ENCODE measurements at regions not wholly inside any gene's neighbourhood (a gene's known extent, or its start where the extent isn't known, plus 50 kb on each side); places are given as distances from the start of the nearest gene placed in this dataset.

- H3K27ac ChIP-seq (ENCODE audit: low read depth, low read length), result no peak overlapping the region
- H4K20me1 ChIP-seq (ENCODE audit: control insufficient read depth, insufficient read depth, low read depth, low read length), result no peaks in the 10 kb centered on the region
- no peak overlapping the region for H3K4me3 ChIP-seq (ENCODE audit: low read length)
- H3K4me1 ChIP-seq (ENCODE audit: control insufficient read depth, low read length), result no peaks in the 10 kb centered on the region
- H3K9me3 ChIP-seq (ENCODE audit: control insufficient read depth, insufficient read depth, low read length), result no peaks in the 10 kb centered on the region; the same call in 1 of the 2 replicates
- H3F3A ChIP-seq (ENCODE audit: control insufficient read depth, insufficient read depth), result no peaks in the 10 kb centered on the region
- TF ChIP-seq EZH2phosphoT487 (IDR thresholded peaks at IDR 0.05; ENCODE audit: borderline replicate concordance, low read length) (no peak), CTCF (IDR thresholded peaks at IDR 0.05; ENCODE audit: low read depth, low read length, poor library complexity, severe bottlenecking) (no peak)
- no peaks in the 10 kb centered on the region for H3K9me2 ChIP-seq (replicated peaks; ENCODE audit: control insufficient read depth, low read length)
- H3K4me2 ChIP-seq (ENCODE audit: low read length), result no peak overlapping the region
- H3K36me3 ChIP-seq (ENCODE audit: control insufficient read depth, low read length), result no peaks in the 10 kb centered on the region
- no peaks in the 10 kb centered on the region for H3K27me3 ChIP-seq (ENCODE audit: control insufficient read depth, low read length)
- no peaks in the 10 kb centered on the region for H3K79me2 ChIP-seq (ENCODE audit: control insufficient read depth, low read length)
These were observed 103.1 kb upstream of the CDH11 start for GRCh38 chr16:65224994-65225393.

- Histone ChIP-seq H3K9me2 (replicated peaks; ENCODE audit: control insufficient read depth, low read length) (no peaks in the 10 kb centered on the region), H3K27me3 (ENCODE audit: control insufficient read depth, low read length) (no peaks in the 10 kb centered on the region), H3K36me3 (ENCODE audit: control insufficient read depth, low read length) (no peaks in the 10 kb centered on the region), H3K27ac (ENCODE audit: low read depth, low read length) (no peak overlapping the region), H3K4me1 (ENCODE audit: control insufficient read depth, low read length) (no peaks in the 10 kb centered on the region), H3K9me3 (ENCODE audit: control insufficient read depth, insufficient read depth, low read length) (no peaks in the 10 kb centered on the region; the same call in 1 of the 2 replicates), H3F3A (ENCODE audit: control insufficient read depth, insufficient read depth) (no peaks in the 10 kb centered on the region), H3K4me2 (ENCODE audit: low read length) (no peak overlapping the region), H3K4me3 (ENCODE audit: low read length) (no peak overlapping the region), H4K20me1 (ENCODE audit: control insufficient read depth, insufficient read depth, low read depth, low read length) (no peaks in the 10 kb centered on the region), H3K79me2 (ENCODE audit: control insufficient read depth, low read length) (no peaks in the 10 kb centered on the region)
- no peak for TF ChIP-seq CTCF (IDR thresholded peaks at IDR 0.05; ENCODE audit: low read depth, low read length, poor library complexity, severe bottlenecking)
- TF ChIP-seq EZH2phosphoT487 (IDR thresholded peaks at IDR 0.05; ENCODE audit: borderline replicate concordance, low read length), result no peak
These were observed 102.6 kb upstream of the CDH11 start for GRCh38 chr16:65224471-65224870.

- Histone ChIP-seq H3K4me3 (ENCODE audit: low read length) (no peak overlapping the region), H4K20me1 (ENCODE audit: control insufficient read depth, insufficient read depth, low read depth, low read length) (no peaks in the 10 kb centered on the region), H3K4me2 (ENCODE audit: low read length) (no peak overlapping the region), H3K9me2 (replicated peaks; ENCODE audit: control insufficient read depth, low read length) (no peaks in the 10 kb centered on the region), H3F3A (ENCODE audit: control insufficient read depth, insufficient read depth) (no peaks in the 10 kb centered on the region), H3K79me2 (ENCODE audit: control insufficient read depth, low read length) (no peaks in the 10 kb centered on the region), H3K27me3 (ENCODE audit: control insufficient read depth, low read length) (no peaks in the 10 kb centered on the region), H3K4me1 (ENCODE audit: control insufficient read depth, low read length) (no peaks in the 10 kb centered on the region), H3K36me3 (ENCODE audit: control insufficient read depth, low read length) (no peaks in the 10 kb centered on the region), H3K27ac (ENCODE audit: low read depth, low read length) (no peak overlapping the region), H3K9me3 (ENCODE audit: control insufficient read depth, insufficient read depth, low read length) (no peaks in the 10 kb centered on the region; the same call in 1 of the 2 replicates)
- TF ChIP-seq CTCF (IDR thresholded peaks at IDR 0.05; ENCODE audit: low read depth, low read length, poor library complexity, severe bottlenecking) (no peak), EZH2phosphoT487 (IDR thresholded peaks at IDR 0.05; ENCODE audit: borderline replicate concordance, low read length) (no peak)
These were observed 101.5 kb upstream of the CDH11 start for GRCh38 chr16:65223335-65223734.

- no peak overlapping the region for H3K4me2 ChIP-seq (ENCODE audit: low read length)
- H3K36me3 ChIP-seq (ENCODE audit: control insufficient read depth, low read length), result no peaks in the 10 kb centered on the region
- H4K20me1 ChIP-seq (ENCODE audit: control insufficient read depth, insufficient read depth, low read depth, low read length), result no peaks in the 10 kb centered on the region
- H3K9me2 ChIP-seq (replicated peaks; ENCODE audit: control insufficient read depth, low read length), result no peaks in the 10 kb centered on the region
- no peaks in the 10 kb centered on the region for H3K27me3 ChIP-seq (ENCODE audit: control insufficient read depth, low read length)
- H3F3A ChIP-seq (ENCODE audit: control insufficient read depth, insufficient read depth), result no peaks in the 10 kb centered on the region
- H3K9me3 ChIP-seq (ENCODE audit: control insufficient read depth, insufficient read depth, low read length), result no peaks in the 10 kb centered on the region
- H3K4me1 ChIP-seq (ENCODE audit: control insufficient read depth, low read length), result no peaks in the 10 kb centered on the region
- no peaks in the 10 kb centered on the region for H3K79me2 ChIP-seq (ENCODE audit: control insufficient read depth, low read length)
- TF ChIP-seq CTCF (IDR thresholded peaks at IDR 0.05; ENCODE audit: low read depth, low read length, poor library complexity, severe bottlenecking), result no peak
- no peak for TF ChIP-seq EZH2phosphoT487 (IDR thresholded peaks at IDR 0.05; ENCODE audit: borderline replicate concordance, low read length)
- H3K27ac ChIP-seq (ENCODE audit: low read depth, low read length), result no peak overlapping the region
- no peak overlapping the region for H3K4me3 ChIP-seq (ENCODE audit: low read length)
These were observed 100.7 kb upstream of the CDH11 start for GRCh38 chr16:65222536-65222935.

Measured in DOHH2 (cell line).